GM18907 (cell line): ENCODE measurements at regions not wholly inside any gene's neighbourhood (a gene's known extent, or its start where the extent isn't known, plus 50 kb on each side); places are given as distances from the start of the nearest gene placed in this dataset.

Experiments used
- ATAC-seq: cut with Tn5 transposase; IDR thresholded peaks from one replicate; pipeline ENCODE4 v1.9.1; 2021; ENCODE audit warnings: mild to moderate bottlenecking, moderate library complexity; ENCODE audit not compliant: unreplicated experiment

DNA sequence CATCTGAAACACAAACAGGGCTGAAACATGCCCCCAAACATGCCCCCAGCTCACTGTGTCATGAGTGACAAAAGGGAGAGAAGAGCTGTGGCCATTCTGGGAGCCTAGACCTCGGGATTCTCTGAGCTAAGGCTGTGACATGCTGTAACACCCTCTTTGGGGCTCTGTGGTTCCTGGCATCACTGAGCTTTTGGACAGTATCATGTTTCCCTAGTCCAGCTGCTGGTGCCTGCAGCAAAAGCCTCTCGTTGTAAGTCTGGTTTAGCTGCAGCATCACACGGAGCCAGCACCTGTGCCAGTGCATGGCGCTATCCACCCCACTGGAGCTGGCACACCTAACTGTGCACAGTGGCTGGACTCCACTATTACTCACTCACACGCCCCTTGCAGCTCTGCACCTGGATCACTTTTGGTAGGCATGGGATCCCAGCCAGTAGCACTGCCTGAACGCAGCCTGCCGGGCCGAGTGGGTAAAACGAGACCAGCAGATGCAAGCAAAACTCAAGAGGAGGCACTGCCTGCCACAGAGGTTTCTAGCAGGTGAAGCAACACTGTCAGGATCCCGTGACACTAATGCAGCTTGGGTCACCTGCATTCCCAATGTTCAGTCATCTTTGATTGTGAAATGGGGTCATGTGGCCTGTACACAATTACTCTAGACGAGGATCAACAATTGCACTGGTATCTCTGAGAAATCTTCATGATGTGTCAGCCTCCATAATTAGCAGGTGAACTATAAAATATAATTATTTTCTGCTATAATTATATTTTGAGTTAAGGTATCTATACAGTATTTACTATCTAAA is 547.2 kb downstream of the ZNF804A start:
- ATAC-seq: no peak

DNA sequence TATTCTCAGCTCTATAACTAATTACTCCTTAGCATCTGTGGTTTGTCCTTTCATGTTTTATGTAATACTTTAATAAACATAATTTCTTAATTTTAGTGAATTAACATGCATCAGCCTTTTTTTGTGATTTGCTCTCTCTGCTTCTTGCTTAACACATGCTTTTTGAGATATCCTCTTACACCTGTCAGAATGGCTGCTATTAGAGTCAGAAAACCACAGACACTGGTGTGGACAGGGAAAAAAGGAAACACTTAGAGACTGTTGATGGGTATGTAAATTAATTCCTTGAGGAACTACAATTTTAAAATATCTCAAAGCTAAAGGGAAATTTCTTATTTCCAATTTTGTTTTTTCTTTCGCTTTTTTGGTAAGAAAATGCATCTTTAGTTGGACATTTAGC is 549.0 kb downstream of the ZNF804A start:
- no peak for ATAC-seq

GRCh38 chr2:185152186-185152585 is 553.9 kb downstream of the ZNF804A start:
- no peak for ATAC-seq

DNA sequence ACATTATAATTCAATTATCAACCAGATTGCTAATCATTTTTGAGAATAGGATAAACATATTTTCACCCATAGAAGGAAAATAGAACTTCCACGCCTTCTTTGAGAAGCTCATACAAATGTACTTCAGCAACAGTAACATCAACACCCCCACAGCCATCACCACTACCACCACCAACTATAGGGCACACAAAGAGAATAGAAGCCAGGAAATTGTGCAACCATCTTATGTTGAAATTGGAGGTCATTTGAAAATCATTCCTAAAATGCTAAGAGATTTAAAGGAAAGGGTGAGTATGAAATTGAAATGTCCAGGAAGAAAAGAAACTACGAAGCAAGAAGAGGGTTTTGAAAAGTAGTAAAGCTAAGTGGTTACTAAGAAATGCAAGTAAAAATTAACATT is 563.4 kb downstream of the ZNF804A start:
- ATAC-seq: no peak

DNA sequence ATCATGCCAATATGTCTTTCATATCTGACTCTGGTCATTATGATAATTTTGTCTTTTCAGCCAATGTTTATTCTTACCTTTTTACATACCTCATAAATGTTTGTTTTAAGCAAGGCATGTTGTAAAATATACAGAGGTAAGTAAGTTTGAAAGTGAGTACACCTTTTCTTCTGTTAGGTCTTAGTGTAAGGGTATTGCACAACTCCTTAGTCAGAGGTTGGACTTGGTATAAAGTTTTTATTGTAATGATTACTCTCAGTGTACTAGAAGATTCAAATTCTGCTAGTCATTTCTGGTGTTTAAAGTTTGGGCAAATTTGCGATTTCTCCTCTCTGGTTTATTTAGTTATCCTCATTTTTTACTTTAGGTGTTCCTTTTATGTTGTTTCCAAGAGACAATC is 564.3 kb upstream of the FSIP2 start:
- ATAC-seq: no peak

DNA sequence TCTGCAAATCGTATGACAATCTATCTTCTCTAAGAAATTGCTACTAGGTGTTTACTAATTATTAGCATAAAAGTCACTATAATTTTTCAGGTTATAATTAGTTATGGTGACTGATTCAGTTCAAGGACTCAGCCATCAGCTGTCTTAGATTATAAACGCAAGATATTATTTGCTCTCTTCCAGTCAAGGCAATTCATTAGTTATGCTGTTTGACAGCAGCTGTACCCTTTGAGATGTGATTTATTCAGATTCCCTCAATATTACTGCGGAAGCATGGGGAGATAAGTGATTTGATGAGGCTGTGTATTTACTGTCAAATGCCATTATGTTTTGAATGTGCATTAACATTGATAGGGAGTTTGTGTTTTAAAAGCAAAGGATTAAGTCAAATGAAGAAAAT is 558.9 kb upstream of the FSIP2 start:
- no peak for ATAC-seq

DNA sequence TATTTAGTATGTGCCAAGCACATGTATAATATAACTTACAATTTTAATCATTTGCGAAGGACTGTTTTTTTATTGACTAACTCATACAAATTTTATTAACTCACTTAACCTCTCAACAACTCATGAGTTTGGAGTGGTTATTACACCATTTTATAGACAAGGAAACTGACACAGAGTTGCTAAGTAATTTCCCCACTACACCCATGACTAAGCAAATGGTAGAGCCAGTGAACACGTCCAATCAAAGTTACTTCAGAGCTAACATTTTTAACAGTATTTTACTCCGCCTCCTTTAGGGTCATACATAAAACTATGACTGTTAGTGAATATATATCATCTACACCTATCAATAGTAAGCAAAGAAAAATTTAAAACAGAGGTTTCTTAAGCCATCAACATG is 556.7 kb upstream of the FSIP2 start:
- no peak for ATAC-seq

- ATAC-seq: no peak
Observed at GRCh38 chr2:185185044-185185443, 553.6 kb upstream of the FSIP2 start.

- no peak for ATAC-seq
Observed at GRCh38 chr2:185187421-185187820, 551.2 kb upstream of the FSIP2 start.

- no peak for ATAC-seq
Observed at GRCh38 chr2:185188656-185189055, 549.9 kb upstream of the FSIP2 start.

GRCh38 chr2:185201063-185201462 is 537.5 kb upstream of the FSIP2 start:
- ATAC-seq: no peak

- no peak for ATAC-seq
Observed at GRCh38 chr2:185202381-185202780, 536.2 kb upstream of the FSIP2 start.

DNA sequence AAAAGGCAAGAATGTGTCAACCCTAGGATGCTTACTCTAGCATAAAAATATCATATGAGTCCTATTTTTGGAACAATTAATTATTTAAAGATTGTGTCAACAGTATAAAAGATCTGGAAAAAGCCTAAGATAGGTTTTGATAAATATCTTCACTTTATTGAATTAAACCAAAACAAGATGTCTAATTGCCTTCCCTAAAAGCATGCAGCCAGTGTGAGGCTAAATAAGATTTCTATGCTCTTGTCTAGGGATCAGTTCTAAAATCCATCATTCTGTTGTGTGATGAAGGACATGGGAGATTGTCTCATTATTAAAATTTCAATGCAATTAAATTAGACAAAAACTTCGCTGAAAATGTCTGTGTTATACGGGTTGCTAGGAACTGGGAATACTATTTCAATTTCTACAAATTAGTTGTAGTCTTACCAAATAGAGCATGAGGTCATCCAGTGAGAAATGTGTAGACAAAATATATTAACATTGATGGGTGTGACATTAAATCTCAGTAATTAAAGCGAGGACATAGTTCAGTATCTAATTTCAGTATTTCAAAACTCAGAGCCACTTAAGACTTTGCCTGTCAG is 535.6 kb upstream of the FSIP2 start:
- no peak for ATAC-seq

GRCh38 chr2:185208261-185208660 is 530.3 kb upstream of the FSIP2 start:
- ATAC-seq: no peak

- ATAC-seq: no peak
Observed at GRCh38 chr2:185215497-185215896, 523.1 kb upstream of the FSIP2 start.

- no peak for ATAC-seq
Observed at GRCh38 chr2:185219981-185220380, 518.6 kb upstream of the FSIP2 start.

GRCh38 chr2:185222311-185222710 is 516.3 kb upstream of the FSIP2 start:
- ATAC-seq: no peak

DNA sequence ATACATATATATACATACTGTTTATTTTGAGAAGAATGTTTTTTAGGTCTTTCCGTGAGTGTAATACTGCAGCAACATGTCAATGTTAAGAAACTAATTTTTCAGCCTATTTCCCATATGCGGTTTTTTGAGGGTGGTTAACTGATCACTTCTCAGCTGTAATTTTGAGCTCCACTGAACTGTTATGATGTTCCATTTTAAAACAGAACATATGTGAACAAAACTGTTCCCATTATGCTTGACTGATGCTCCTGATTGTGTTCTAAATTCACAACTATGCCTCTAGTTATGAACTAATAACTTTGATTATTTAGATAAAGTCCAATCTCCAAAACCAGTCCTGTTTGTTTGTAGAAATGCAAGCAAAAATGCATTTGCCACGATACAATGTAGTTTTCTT is 511.2 kb upstream of the FSIP2 start:
- ATAC-seq: no peak

- no peak for ATAC-seq
Observed at GRCh38 chr2:185239491-185239890, 499.1 kb upstream of the FSIP2 start.

- no peak for ATAC-seq
Observed at GRCh38 chr2:185240796-185241195, 497.8 kb upstream of the FSIP2 start.

DNA sequence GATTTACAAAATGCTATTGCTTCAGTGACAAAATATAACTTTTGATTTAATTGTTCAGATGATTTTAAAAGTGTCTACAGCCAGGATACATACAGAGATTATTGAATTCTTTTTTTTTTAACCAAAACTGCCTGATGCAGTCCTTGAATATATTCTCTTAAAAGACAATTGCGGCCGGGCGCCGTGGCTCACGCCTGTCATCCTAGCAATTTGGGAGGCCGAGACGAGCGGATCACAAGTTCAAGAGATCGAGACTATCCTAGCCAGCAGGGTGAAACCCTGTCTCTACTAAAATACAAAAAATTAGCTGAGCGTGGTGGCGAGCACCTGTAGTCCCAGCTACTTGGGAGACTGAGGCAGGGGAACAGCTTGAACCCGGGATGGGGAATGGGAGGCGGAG is 497.0 kb upstream of the FSIP2 start:
- ATAC-seq: no peak

DNA sequence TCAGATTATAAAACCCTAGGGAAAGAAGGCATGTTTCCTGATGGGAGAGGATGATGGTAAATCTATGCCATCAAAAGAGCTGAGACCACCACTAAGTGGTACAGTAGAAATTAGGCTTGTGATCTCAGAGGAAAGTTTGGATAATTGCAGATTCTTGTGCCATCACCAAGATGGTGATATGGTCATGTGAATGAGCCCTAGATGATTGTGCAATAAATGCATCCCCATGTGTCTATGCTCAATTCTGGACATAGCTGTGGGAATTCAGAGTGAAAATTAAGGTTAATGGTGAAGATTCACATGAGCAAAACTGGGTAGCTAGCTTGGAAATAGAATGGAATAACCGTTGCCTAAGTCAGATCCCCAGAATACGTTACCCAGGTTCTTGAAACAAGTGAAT is 496.1 kb upstream of the FSIP2 start:
- no peak for ATAC-seq

DNA sequence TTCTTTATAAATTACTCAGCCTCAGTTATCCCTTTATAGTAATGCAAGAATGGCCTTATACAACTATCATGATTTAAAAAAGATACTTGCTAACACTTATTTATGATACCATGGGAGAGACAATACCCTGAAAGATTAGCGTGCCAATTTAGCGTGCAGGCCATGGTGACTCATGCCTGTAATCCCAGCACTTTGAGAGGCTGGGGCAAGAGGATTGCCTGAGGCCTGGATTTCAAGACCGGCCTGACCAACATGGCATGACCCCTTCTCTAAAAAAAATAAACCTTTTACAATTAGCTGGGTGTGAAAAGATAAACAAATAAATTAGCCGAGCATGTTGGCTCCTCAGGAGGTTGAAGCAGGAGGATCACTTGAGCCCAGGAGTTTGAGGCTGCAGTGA is 493.4 kb upstream of the FSIP2 start:
- ATAC-seq: no peak
